GM13976 (cell line): ENCODE measurements at regions not wholly inside any gene's neighbourhood (a gene's known extent, or its start where the extent isn't known, plus 50 kb on each side); places are given as distances from the start of the nearest gene placed in this dataset.

ENCODE experiments used
- DNase-seq: peaks from one replicate; pipeline ENCODE4 v3.0.0; 2012; ENCODE audit warnings: low spot score
- CTCF ChIP-seq: IDR thresholded peaks from 2 replicates; pipeline ENCODE4 v1.5.1; 2012; ENCODE audit warnings: borderline replicate concordance, mild to moderate bottlenecking; ENCODE audit not compliant: insufficient read depth; ENCODE audit errors: extremely low read depth, missing control alignments, control extremely low read depth
- in situ Hi-C: fragments of 300-500 bp; cut with MboI; formaldehyde crosslinking; loops from one replicate; pipeline ENCODE4 v1.12.0; 2022; ENCODE audit warnings: low sequenced_read_pairs, mixed read lengths, inconsistent platforms; ENCODE audit not compliant: unreplicated experiment

- in situ Hi-C loops: no loop called here
- no peak for DNase-seq
- no peak for TF ChIP-seq CTCF
Observed at GRCh38 chr2:59866436-59866835, 687.0 kb downstream of the BCL11A start.

- in situ Hi-C loops: no loop called here
- DNase-seq: no peak
- no peak for TF ChIP-seq CTCF
Observed at GRCh38 chr2:59858540-59858939, 694.9 kb downstream of the BCL11A start.

GRCh38 chr2:59857109-59857508 lies 696.3 kb downstream of the BCL11A start:
- in situ Hi-C loops: no loop called here
- no peak for TF ChIP-seq CTCF
- no peak for DNase-seq

- in situ Hi-C loops: no loop called here
- DNase-seq: no peak
- TF ChIP-seq CTCF: no peak
Observed at GRCh38 chr2:59856391-59856790, 697.1 kb downstream of the BCL11A start.

GRCh38 chr2:59853032-59853431 lies 700.4 kb downstream of the BCL11A start:
- in situ Hi-C loops: no loop called here
- TF ChIP-seq CTCF: no peak
- no peak for DNase-seq

GRCh38 chr2:59851836-59852475 lies 701.5 kb downstream of the BCL11A start:
- no peak for TF ChIP-seq CTCF
- DNase-seq: no peak
- in situ Hi-C loops: no loop called here
